HCT116 (cell line): ENCODE measurements at regions not wholly inside any gene's neighbourhood (a gene's known extent, or its start where the extent isn't known, plus 50 kb on each side); places are given as distances from the start of the nearest gene placed in this dataset.

ENCODE experiments used
- ATAC-seq: fragments of 200-7000 bp; cut with Tn5 transposase; 2 replicates; pipeline ENCODE4 v1.9.1; 2020; ENCODE audit warnings: mild to moderate bottlenecking, moderate library complexity
- BruUV-seq: library from RNA; stranded (reverse); fragments of 400-500 nt; replicated peaks from 2 replicates; lab custom pipeline; 2021; lab: Mats Ljungman, UMichigan
- CTCF ChIA-PET: fragments of 300-600 bp; sonication (Branson Sonifier 250); formaldehyde crosslinking; loops from one replicate; lab custom pipeline; 2021; ENCODE audit warnings: antibody characterized with exemption; lab: Charles Lee
- POLR2A ChIA-PET: fragments of 300-600, 350-600 bp; sonication (Branson Sonifier 250); formaldehyde crosslinking; loops from one replicate; lab custom pipeline; 2021; ENCODE audit warnings: antibody characterized with exemption; lab: Charles Lee
- RAD21 ChIA-PET, 2 experiments: fragments of 300-600 bp; sonication (Branson Sonifier 250); formaldehyde crosslinking; loops; one replicate each; lab custom pipeline; 2023; ENCODE audit warnings: low total read pairs in 2 of 2; ENCODE audit not compliant: uncharacterized antibody in 2 of 2, unreplicated experiment in 2 of 2, low non-redundant PET in 1 of 2; lab: Charles Lee
- DNase-seq: peaks from one replicate; pipeline ENCODE4 v3.0.0-alpha.2; 2010; ENCODE audit warnings: low read depth, low spot score
- H2AFZ ChIP-seq: fragments of 200-600 bp; shearing (Covaris generic), sonication (generic); 2 replicates; pipeline ENCODE4 v1.6.1; 2017; ENCODE audit warnings: low read depth, mixed run types, mixed read lengths, antibody characterized with exemption, low read length; ENCODE audit not compliant: poor library complexity, severe bottlenecking
- H3K27ac ChIP-seq: 2 replicates; pipeline ENCODE4 v1.5.1; 2012; ENCODE audit warnings: low read depth, low read length
- H3K27me3 ChIP-seq: fragments of 200-600 bp; sonication (generic); 2 replicates; pipeline ENCODE4 v1.6.1; 2016; ENCODE audit warnings: mixed run types, low read length, mixed read lengths; ENCODE audit not compliant: insufficient read depth
- H3K36me3 ChIP-seq, 2 experiments: fragments of 200-500 bp in 1 of 2; fragments of 200-600 bp in 1 of 2; sonication (Bioruptor generic) in 1 of 2; sonication (generic) in 1 of 2; 2 replicates each; pipeline versions ENCODE4 v1.5.1 to v1.6.1; 2014 to 2016; ENCODE audit warnings: low read length in 2 of 2, inconsistent platforms in 1 of 2, mixed read lengths in 1 of 2, mixed run types in 1 of 2; ENCODE audit not compliant: insufficient read depth in 2 of 2, control insufficient read depth in 1 of 2
- H3K4me1 ChIP-seq, 2 experiments: fragments of 200-600 bp in 1 of 2; sonication (generic) in 1 of 2; 2 replicates each; pipeline versions ENCODE4 v1.5.1 to v1.6.1; 2012 to 2017; ENCODE audit warnings: low read length in 2 of 2, inconsistent platforms in 1 of 2, mild to moderate bottlenecking in 1 of 2, mixed read lengths in 1 of 2, mixed run types in 1 of 2, moderate library complexity in 1 of 2; ENCODE audit not compliant: insufficient read depth in 2 of 2, control insufficient read depth in 1 of 2
- H3K4me2 ChIP-seq: fragments of 200-600 bp; sonication (generic); 2 replicates; pipeline ENCODE4 v1.6.1; 2017; ENCODE audit warnings: mixed run types, low read length, mixed read lengths
- H3K4me3 ChIP-seq, 2 experiments: fragments of 200-600 bp in 1 of 2; sonication (generic) in 1 of 2; replicated peaks in 1 of 2; 2 replicates each; pipeline ENCODE4 v1.5.1; 2011 to 2016; ENCODE audit warnings: low read length in 2 of 2, control low read depth in 1 of 2, low read depth in 1 of 2, mild to moderate bottlenecking in 1 of 2, mixed read lengths in 1 of 2, mixed run types in 1 of 2
- H3K79me2 ChIP-seq: fragments of 200-600 bp; sonication (generic); 2 replicates; pipeline ENCODE4 v1.6.1; 2017; ENCODE audit warnings: mild to moderate bottlenecking, mixed run types, low read length, moderate library complexity, mixed read lengths; ENCODE audit not compliant: insufficient read depth
- H3K9ac ChIP-seq: fragments of 200-600 bp; sonication (generic); 2 replicates; pipeline ENCODE4 v1.6.1; 2016; ENCODE audit warnings: low read length, mixed read lengths
- H3K9me2 ChIP-seq: fragments of 200-600 bp; sonication (generic), shearing (Covaris generic); 2 replicates; pipeline ENCODE4 v1.6.1; 2017; ENCODE audit warnings: mixed run types, mild to moderate bottlenecking, moderate library complexity; ENCODE audit not compliant: insufficient read depth
- H3K9me3 ChIP-seq, 2 experiments: fragments of 200-500 bp in 1 of 2; fragments of 200-600 bp in 1 of 2; sonication (Bioruptor generic) in 1 of 2; sonication (generic) in 1 of 2; 2 replicates each; pipeline ENCODE4 v1.6.1; 2014 to 2017; ENCODE audit warnings: low read length in 2 of 2, mixed read lengths in 2 of 2, inconsistent platforms in 1 of 2, low read depth in 1 of 2, mild to moderate bottlenecking in 1 of 2, mixed run types in 1 of 2, moderate library complexity in 1 of 2; ENCODE audit not compliant: control insufficient read depth in 1 of 2, insufficient read depth in 1 of 2
- H4K20me1 ChIP-seq: fragments of 200-600 bp; sonication (generic), shearing (Covaris generic); 2 replicates; pipeline ENCODE4 v1.6.1; 2017; ENCODE audit warnings: mixed run types, mild to moderate bottlenecking, moderate library complexity; ENCODE audit not compliant: insufficient read depth
- EGR1 ChIP-seq: IDR thresholded peaks from 2 replicates; pipeline ENCODE4 v1.6.1; 2012; ENCODE audit warnings: low read depth
- JUND ChIP-seq: IDR thresholded peaks from 2 replicates; pipeline ENCODE4 v1.6.1; 2012
- MAX ChIP-seq: IDR thresholded peaks from 2 replicates; pipeline ENCODE4 v1.6.1; 2012
- REST ChIP-seq: IDR thresholded peaks from 2 replicates; pipeline ENCODE4 v1.6.1; 2012; ENCODE audit warnings: low read depth
- SP1 ChIP-seq: IDR thresholded peaks from 2 replicates; pipeline ENCODE4 v1.6.1; 2012; ENCODE audit warnings: low read depth
- ZBTB33 ChIP-seq: IDR thresholded peaks from 2 replicates; pipeline ENCODE4 v1.6.1; 2011; ENCODE audit warnings: mild to moderate bottlenecking, low read length, moderate library complexity; ENCODE audit not compliant: insufficient replicate concordance; ENCODE audit errors: extremely low read depth
- ZFX ChIP-seq: fragments of 450-650 bp; IDR thresholded peaks from 2 replicates; pipeline ENCODE4 v1.6.1; 2017
- intact Hi-C: fragments of 100-400 bp; cut with micrococcal nuclease; formaldehyde crosslinking; loops from 2 replicates; pipeline ENCODE4 v1.10.0; 2022

DNA sequence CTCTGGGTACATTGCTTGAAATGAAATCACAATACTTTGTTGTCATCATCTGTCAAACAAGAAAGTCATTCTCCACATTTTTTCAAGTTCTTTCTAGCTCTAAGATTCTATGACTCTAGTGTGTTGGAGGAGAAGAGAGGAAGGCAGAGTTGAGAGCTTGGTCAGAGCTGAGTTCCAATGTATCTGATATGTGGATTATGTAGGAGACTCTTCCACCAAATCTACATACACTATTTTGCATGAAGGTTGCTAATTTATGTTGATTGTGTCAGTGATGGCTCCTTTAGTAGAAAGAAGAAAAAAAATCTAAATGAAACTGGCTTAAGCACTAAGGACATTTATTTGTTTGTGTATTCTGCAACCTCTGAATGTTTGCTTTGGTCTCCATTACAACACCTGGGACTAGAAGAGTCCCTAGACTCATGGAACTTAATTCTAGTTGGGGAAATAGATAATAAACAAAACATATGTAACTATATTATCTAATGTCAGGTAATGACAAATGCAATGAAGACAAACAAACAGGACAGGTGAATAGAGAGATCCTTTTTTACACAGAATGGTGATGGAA lies 691.9 kb downstream of the UQCRFS1 start:
- H2AFZ ChIP-seq = no peak overlapping the region
- TF ChIP-seq REST (no peak), EGR1 (no peak), JUND (no peak)
- ATAC-seq (no peak), DNase-seq (no peak)
- no peak overlapping the region for H3K27ac ChIP-seq
- ChIA-PET CTCF (no interaction called here), RAD21 (no interaction called here), POLR2A (no interaction called here)
- no TSS peak for BruUV-seq
- H3K27me3 ChIP-seq = no peaks in the 10 kb centered on the region
- intact Hi-C loops = no loop called here
- H4K20me1 ChIP-seq = no peaks in the 10 kb centered on the region
- no peaks in the 10 kb centered on the region for H3K4me1 ChIP-seq
- H3K9ac ChIP-seq = no peak overlapping the region
- H3K4me3 ChIP-seq = no peak overlapping the region
- H3K9me3 ChIP-seq = peaks cover 0 to 9% of the 10 kb centered on the region in 2 experiments; a peak in 2 of 4 replicates
- no peaks in the 10 kb centered on the region for H3K9me2 ChIP-seq
- H3K36me3 ChIP-seq = no peaks in the 10 kb centered on the region
- H3K4me2 ChIP-seq = no peak overlapping the region
- H3K79me2 ChIP-seq = no peaks in the 10 kb centered on the region

GRCh38 chr19:28519952-28520861 lies 692.7 kb downstream of the UQCRFS1 start:
- H3K36me3 ChIP-seq = no peaks in the 10 kb centered on the region
- no TSS peak for BruUV-seq
- no peaks in the 10 kb centered on the region for H3K9me2 ChIP-seq
- H3K9ac ChIP-seq = no peak overlapping the region
- no peak overlapping the region for H3K27ac ChIP-seq
- no peak overlapping the region for H2AFZ ChIP-seq
- no peak overlapping the region for H3K4me3 ChIP-seq
- intact Hi-C loops = no loop called here
- no peak overlapping the region for H3K4me2 ChIP-seq
- ATAC-seq = no peak
- CTCF ChIA-PET = no interaction called here
- peaks cover 0 to 9% of the 10 kb centered on the region in 2 experiments; a peak in 2 of 4 replicates for H3K9me3 ChIP-seq
- DNase-seq = no peak
- H3K27me3 ChIP-seq = no peaks in the 10 kb centered on the region
- H4K20me1 ChIP-seq = no peaks in the 10 kb centered on the region
- POLR2A ChIA-PET = no interaction called here
- no peaks in the 10 kb centered on the region for H3K4me1 ChIP-seq
- no peaks in the 10 kb centered on the region for H3K79me2 ChIP-seq
- RAD21 ChIA-PET = no interaction called here
- no peak for TF ChIP-seq ZBTB33
- TF ChIP-seq ZFX = no peak
- TF ChIP-seq MAX = no peak
- TF ChIP-seq REST = no peak
- TF ChIP-seq SP1 = no peak
